ENCODE measurements at regions not wholly inside any gene's neighbourhood (a gene's known extent, or its start where the extent isn't known, plus 50 kb on each side); places are given as distances from the start of the nearest gene placed in this dataset.

- TF ChIP-seq POLR2A (IDR thresholded peaks at IDR 0.05; ENCODE audit: low read depth, low read length), result no peak
- DNase-seq (ENCODE audit: insufficient read length, low spot score) (no peak), FAIRE-seq (no peak)
Measured at GRCh38 chr12:3962631-3963483, 89.7 kb upstream of the PARP11 start.

DNA sequence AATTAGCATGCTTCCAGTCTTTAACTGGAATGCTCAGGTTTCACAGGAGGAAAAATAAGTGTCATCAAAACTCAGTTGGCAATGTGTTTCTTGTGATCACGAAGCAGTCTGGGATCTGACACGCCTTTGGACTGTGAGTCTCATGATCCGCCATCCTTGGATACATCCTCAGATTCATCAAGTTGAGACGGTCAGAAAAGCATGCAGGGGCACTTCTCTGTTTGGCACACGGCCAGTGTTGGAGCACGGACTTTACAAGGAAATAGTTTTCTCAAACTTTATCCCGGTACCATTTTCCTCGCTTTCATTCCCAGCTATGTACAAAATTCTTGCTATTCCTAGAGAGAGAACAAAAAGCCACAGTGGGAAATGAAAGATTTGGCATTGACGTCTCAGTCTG, 88.4 kb upstream of the PARP11 start:
- FAIRE-seq (no peak), DNase-seq (ENCODE audit: insufficient read length, low spot score) (no peak)
- TF ChIP-seq POLR2A (IDR thresholded peaks at IDR 0.05; ENCODE audit: low read depth, low read length), result no peak

DNA sequence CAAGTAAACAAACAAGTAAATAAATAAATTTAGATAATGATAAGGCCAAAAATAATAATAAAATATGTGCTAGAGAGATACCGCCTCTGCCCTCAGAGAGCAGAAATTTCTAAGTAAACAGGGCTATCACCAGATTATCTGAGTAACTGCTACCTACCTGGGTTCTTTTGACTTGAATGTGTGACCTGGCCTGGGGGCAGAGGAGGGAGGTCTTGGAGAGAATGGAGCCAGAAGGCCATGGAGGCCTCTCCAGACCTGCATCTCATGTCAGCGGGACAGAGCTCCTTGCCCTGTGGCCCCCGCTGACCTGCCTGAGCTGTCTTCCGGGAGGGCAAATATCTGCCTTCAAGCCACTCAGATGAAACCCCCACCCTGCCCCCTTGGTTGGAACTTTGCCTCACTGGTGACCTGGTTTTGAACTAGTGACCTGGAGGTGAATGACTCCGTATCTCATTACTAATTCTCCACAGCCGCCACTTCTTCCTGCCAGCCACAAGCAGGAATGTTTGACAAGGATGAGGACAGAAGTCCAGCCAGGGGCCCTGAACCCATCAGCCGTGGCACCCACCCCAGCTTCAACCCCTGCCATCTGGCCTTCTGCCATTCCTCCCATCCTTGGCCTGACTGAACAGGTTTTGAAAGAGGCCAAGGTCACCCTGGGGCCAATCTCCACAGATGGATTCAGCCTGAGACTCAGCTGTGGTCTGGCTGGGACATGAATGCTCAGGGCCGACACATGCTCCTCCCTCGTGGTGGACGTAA, 86.8 kb upstream of the PARP11 start:
- no peak for DNase-seq (ENCODE audit: insufficient read length, low spot score)
- no peak for FAIRE-seq
- no peak for TF ChIP-seq POLR2A (IDR thresholded peaks at IDR 0.05; ENCODE audit: low read depth, low read length)

DNA sequence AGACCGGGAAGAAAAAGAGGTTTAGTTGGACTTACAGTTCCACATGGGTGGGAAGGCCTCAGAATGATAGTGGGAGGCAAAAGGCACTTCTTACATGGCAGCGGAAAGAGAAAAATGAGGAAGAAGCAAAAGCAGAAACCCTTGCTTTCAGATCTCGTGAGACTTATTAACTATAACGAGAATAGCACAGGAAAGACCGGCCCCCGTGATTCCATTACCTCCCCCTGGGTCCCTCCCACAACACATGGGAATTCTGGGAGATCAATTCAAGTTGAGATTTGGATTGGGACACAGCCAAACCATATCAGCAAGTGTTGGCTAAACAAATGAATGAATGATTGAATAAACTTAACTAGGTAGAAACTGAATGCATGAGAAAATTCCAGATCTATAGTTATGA, 85.3 kb upstream of the PARP11 start:
- DNase-seq (ENCODE audit: insufficient read length, low spot score) (no peak), FAIRE-seq (no peak)
- no peak for TF ChIP-seq POLR2A (IDR thresholded peaks at IDR 0.05; ENCODE audit: low read depth, low read length)

DNA sequence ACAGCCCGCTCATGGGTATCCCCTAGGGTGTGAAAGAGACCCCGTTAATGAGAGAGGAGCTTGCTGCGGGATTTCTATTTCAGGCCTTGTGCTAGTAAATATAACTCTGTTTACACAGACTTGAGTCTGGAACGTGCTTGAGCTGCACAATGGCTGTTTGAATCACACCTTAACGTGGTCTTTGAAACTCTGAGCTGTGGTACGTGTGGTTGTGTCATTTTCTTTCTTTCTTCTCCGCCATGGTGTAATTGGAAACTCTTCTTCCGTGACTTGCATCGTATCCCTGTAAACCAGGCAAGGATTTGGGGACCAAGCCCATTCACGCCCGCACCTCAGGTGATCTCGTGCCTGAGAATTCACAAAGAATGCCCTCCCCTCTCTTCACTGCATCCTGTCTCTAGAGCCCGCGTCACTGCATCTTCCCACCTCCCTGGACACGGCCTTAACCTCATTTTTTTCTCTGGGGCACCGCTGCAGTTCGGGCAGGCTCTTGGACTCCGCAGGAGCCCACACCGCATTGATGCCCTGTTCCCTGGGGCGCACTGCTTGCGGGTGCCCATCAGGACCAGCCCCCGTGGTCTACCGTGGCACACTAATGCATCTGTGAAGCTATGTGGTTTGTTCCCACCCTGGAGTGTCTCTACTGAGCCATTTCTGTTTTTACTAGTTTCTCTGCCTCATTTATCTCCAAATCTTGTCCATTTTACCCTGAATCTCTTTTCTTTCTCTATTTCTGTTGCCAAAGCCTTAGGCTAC, 78.4 kb upstream of the PARP11 start:
- no peak for FAIRE-seq
- no peak for DNase-seq (ENCODE audit: insufficient read length, low spot score)
- no peak for TF ChIP-seq POLR2A (IDR thresholded peaks at IDR 0.05; ENCODE audit: low read depth, low read length)

DNA sequence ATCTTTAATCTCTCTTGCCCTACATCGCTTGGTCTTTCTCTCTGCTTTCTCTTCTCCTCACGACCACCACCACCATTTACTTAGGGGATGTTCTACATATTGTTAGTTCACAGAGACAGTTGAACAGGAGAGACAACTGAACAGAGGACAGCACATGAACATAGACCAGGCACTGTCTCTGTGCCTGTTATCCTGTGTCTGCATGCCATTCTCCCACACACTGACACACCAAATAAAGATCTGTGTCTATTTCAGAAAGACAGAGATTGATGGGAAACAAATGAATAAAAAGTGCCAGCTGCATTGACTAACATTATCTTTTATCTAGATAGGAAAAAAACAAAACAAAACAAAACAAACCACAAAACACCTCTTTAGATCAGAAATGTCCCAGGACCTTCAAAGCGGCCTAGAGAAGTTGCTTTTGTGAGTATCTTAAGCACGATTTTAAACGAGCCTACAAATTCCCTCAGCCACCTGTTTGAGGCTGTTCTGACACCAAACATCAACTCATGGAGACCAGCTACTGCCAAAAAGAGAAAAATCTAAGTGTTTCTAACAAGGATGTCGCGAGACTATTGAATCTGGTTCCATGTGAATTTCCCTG, 77.6 kb upstream of the PARP11 start:
- no peak for TF ChIP-seq POLR2A (IDR thresholded peaks at IDR 0.05; ENCODE audit: low read depth, low read length)
- no peak for DNase-seq (ENCODE audit: insufficient read length, low spot score)
- FAIRE-seq, result no peak

DNA sequence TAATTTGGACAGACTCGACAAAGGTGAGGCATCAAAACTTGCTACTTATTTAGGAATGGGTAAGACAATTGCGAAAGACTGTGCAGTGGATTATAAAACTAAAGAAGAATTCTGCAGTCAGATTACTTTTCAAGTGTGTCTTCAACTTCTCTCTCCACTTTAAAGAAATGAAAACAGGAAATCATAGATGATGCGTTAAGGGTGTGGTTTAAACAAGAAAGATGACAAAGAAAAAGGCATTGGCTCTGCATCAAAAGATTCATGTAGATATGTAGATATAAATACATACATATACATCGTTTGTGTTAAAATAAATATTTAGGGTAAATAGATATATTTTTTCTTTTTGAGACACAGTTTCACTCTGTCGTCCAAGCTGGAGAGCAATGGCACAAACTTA, 74.6 kb upstream of the PARP11 start:
- no peak for FAIRE-seq
- DNase-seq (ENCODE audit: insufficient read length, low spot score), result no peak
- TF ChIP-seq POLR2A (IDR thresholded peaks at IDR 0.05; ENCODE audit: low read depth, low read length), result no peak

- no peak for TF ChIP-seq POLR2A (IDR thresholded peaks at IDR 0.05; ENCODE audit: low read depth, low read length)
- no peak for FAIRE-seq
- no peak for DNase-seq (ENCODE audit: insufficient read length, low spot score)
Measured at GRCh38 chr12:3945671-3946070, 72.5 kb upstream of the PARP11 start.

GRCh38 chr12:3944620-3945019, 71.4 kb upstream of the PARP11 start:
- no peak for FAIRE-seq
- no peak for DNase-seq (ENCODE audit: insufficient read length, low spot score)
- no peak for TF ChIP-seq POLR2A (IDR thresholded peaks at IDR 0.05; ENCODE audit: low read depth, low read length)

DNA sequence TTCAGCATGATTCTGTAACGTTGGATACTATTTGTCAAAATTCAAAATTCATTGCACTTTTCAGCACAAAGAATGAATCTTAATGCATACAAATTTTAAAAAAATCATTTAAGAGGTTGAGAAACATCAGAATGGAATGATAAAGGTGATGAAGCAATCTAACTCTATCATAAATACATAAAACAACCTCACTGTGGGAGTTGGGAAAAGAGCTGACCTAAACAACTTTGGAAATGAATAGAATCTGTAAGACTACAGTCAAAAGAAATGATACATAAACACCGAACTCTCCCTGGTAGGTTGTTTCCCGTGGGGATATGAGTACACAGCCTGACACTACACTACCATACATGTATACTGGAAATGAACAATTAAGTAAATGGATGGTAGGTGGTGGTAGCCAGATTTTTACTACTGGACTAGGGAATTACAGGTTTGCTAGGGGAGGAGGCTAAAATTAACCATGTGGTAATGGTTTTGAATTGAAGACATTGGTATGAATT, 64.9 kb upstream of the PARP11 start:
- FAIRE-seq (no peak), DNase-seq (ENCODE audit: insufficient read length, low spot score) (no peak)
- TF ChIP-seq POLR2A (IDR thresholded peaks at IDR 0.05; ENCODE audit: low read depth, low read length), result no peak

DNA sequence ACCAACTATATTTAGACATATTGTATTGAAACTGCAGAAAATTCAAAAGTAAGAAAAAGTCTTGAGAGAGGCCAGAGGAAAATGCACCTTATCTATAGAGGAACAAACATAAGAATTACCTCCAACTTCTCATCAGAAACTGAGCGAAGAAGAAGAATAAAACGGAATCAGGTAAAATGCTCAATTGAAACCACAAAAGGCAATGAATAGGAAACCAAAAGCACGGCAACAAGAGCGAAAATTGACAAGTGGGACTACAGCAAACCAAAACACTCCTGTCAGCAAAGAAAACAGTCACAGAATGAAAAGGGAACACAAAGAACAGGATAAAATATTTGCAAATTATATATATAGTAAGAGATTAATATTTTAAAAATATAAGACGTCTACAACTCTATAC, 61.9 kb upstream of the PARP11 start:
- no peak for FAIRE-seq
- no peak for DNase-seq (ENCODE audit: insufficient read length, low spot score)
- TF ChIP-seq POLR2A (IDR thresholded peaks at IDR 0.05; ENCODE audit: low read depth, low read length), result no peak

GRCh38 chr12:3933819-3934192, 60.6 kb upstream of the PARP11 start:
- no peak for TF ChIP-seq POLR2A (IDR thresholded peaks at IDR 0.05; ENCODE audit: low read depth, low read length)
- no peak for DNase-seq (ENCODE audit: insufficient read length, low spot score)
- no peak for FAIRE-seq

DNA sequence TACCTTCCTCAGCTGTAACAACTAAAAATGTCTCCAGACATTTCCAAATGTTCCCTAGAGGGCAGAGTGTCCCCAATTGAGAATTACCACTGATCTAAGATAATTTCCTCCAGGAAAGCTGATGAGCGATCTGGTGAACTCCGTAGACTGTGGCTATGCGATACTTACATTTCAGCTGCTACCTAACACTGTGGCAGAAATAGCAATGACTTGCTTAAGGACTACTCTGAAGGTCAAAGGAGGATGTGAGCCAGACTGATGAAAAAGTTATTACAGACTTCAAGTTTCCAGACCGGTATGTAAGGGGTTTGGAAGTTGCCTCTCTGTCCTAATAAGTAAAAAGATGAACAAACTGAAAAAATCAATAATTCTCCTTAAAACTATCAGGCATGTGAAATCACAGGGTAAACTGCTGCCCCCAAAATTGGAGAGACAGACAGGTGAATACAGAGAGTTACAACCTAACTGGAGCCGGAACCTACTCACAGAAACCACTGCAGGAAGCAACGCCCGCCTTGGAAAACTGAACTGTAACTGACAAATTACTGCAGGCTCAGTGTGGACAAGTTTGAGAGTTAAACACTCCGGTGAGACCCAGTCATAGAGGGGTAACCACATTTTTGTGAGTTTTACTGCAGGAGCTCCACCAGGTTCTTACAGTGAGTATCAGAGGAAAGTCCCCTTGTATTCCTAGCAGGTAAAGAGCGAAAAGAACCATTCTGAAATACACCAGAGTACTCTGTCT, 60.0 kb upstream of the PARP11 start:
- no peak for TF ChIP-seq POLR2A (IDR thresholded peaks at IDR 0.05; ENCODE audit: low read depth, low read length)
- no peak for FAIRE-seq
- DNase-seq (ENCODE audit: insufficient read length, low spot score), result no peak
